ENCODE measurements at regions not wholly inside any gene's neighbourhood (a gene's known extent, or its start where the extent isn't known, plus 50 kb on each side); places are given as distances from the start of the nearest gene placed in this dataset.

- Histone ChIP-seq H3K36me3 (no peaks in the 10 kb centered on the region), H3K27ac (no peak overlapping the region), H3K4me1 (no peaks in the 10 kb centered on the region), H3K4me3 (no peak overlapping the region), H3K9me3 (no peaks in the 10 kb centered on the region), H3K27me3 (no peaks in the 10 kb centered on the region)
- intact Hi-C loops (cut with DNase I), result no loop called here
- TF ChIP-seq CTCF (IDR thresholded peaks at IDR 0.05) (no peak), POLR2AphosphoS5 (IDR thresholded peaks at IDR 0.05; ENCODE audit: insufficient read depth in 1 of 2, low read depth in 1 of 2) (no peak), POLR2A (IDR thresholded peaks at IDR 0.05) (no peak)
- DNase-seq (ENCODE audit: extremely low spot score in 2 of 2), result no peak
Observed at GRCh38 chr3:68089572-68090011, 435.2 kb upstream of the SUCLG2 start.

- intact Hi-C loops (cut with DNase I), result no loop called here
- Histone ChIP-seq H3K36me3 (no peaks in the 10 kb centered on the region), H3K4me3 (no peak overlapping the region), H3K27me3 (no peaks in the 10 kb centered on the region), H3K4me1 (no peaks in the 10 kb centered on the region), H3K9me3 (no peaks in the 10 kb centered on the region), H3K27ac (no peak overlapping the region)
- no peak for DNase-seq (ENCODE audit: extremely low spot score in 2 of 2)
- TF ChIP-seq CTCF (IDR thresholded peaks at IDR 0.05) (no peak), POLR2A (IDR thresholded peaks at IDR 0.05) (no peak), POLR2AphosphoS5 (IDR thresholded peaks at IDR 0.05; ENCODE audit: insufficient read depth in 1 of 2, low read depth in 1 of 2) (no peak)
Observed at GRCh38 chr3:68088636-68089035, 434.2 kb upstream of the SUCLG2 start.

GRCh38 chr3:68088216-68088615, 433.8 kb upstream of the SUCLG2 start:
- H3K9me3 ChIP-seq, result no peaks in the 10 kb centered on the region
- no peak overlapping the region for H3K4me3 ChIP-seq
- no peak for DNase-seq (ENCODE audit: extremely low spot score in 2 of 2)
- intact Hi-C loops (cut with DNase I), result no loop called here
- TF ChIP-seq POLR2A (IDR thresholded peaks at IDR 0.05) (no peak), CTCF (IDR thresholded peaks at IDR 0.05) (no peak), POLR2AphosphoS5 (IDR thresholded peaks at IDR 0.05; ENCODE audit: insufficient read depth in 1 of 2, low read depth in 1 of 2) (no peak)
- no peak overlapping the region for H3K27ac ChIP-seq
- H3K4me1 ChIP-seq, result no peaks in the 10 kb centered on the region
- no peaks in the 10 kb centered on the region for H3K27me3 ChIP-seq
- H3K36me3 ChIP-seq, result no peaks in the 10 kb centered on the region

- intact Hi-C loops (cut with DNase I), result no loop called here
- H3K27me3 ChIP-seq, result no peaks in the 10 kb centered on the region
- TF ChIP-seq POLR2A (IDR thresholded peaks at IDR 0.05) (no peak), POLR2AphosphoS5 (IDR thresholded peaks at IDR 0.05; ENCODE audit: insufficient read depth in 1 of 2, low read depth in 1 of 2) (no peak), CTCF (IDR thresholded peaks at IDR 0.05) (no peak)
- no peak overlapping the region for H3K4me3 ChIP-seq
- no peaks in the 10 kb centered on the region for H3K9me3 ChIP-seq
- no peak overlapping the region for H3K27ac ChIP-seq
- H3K36me3 ChIP-seq, result no peaks in the 10 kb centered on the region
- H3K4me1 ChIP-seq, result no peaks in the 10 kb centered on the region
- DNase-seq (ENCODE audit: extremely low spot score in 2 of 2), result no peak
Observed at GRCh38 chr3:68072062-68072461, 417.6 kb upstream of the SUCLG2 start.

GRCh38 chr3:68070186-68070585, 415.8 kb upstream of the SUCLG2 start:
- no peaks in the 10 kb centered on the region for H3K9me3 ChIP-seq
- intact Hi-C loops (cut with DNase I), result no loop called here
- no peaks in the 10 kb centered on the region for H3K36me3 ChIP-seq
- DNase-seq (ENCODE audit: extremely low spot score in 2 of 2), result no peak
- no peak overlapping the region for H3K4me3 ChIP-seq
- H3K27me3 ChIP-seq, result no peaks in the 10 kb centered on the region
- no peak for TF ChIP-seq CTCF (IDR thresholded peaks at IDR 0.05)
- TF ChIP-seq POLR2AphosphoS5 (IDR thresholded peaks at IDR 0.05; ENCODE audit: insufficient read depth in 1 of 2, low read depth in 1 of 2), result no peak
- TF ChIP-seq POLR2A (IDR thresholded peaks at IDR 0.05), result no peak
- H3K27ac ChIP-seq, result no peak overlapping the region
- no peaks in the 10 kb centered on the region for H3K4me1 ChIP-seq

Measured in vagina (tissue), 2 donors.